ENCODE measurements at regions not wholly inside any gene's neighbourhood (a gene's known extent, or its start where the extent isn't known, plus 50 kb on each side); places are given as distances from the start of the nearest gene placed in this dataset.
A peak's percentile ranks its signal among the peaks of the same experiment; 100 is the strongest.

DNA sequence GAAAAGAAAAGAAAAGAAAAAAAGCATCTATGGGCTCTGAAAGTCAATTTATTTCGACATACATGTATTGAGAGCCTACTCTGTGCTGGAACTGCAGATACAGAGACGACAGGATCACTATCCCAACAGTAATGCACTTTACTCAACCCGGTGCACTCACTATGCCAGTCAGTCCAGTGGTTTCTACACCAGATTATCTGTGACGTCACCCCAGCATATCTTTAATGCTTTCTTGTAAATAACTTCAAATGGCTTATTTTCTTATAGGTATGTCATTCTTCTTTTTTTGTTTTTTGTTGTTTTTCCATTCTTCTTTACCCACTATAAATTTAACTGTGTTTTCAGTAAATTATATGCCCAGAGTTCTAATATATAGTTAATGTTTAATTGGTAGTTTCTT is 800.0 kb upstream of the FANCL start:
- TF ChIP-seq JUND (IDR thresholded peaks at IDR 0.05; ENCODE audit: low read depth) = no peak
- no peak for DNase-seq (ENCODE audit: low read depth in 1 of 2, low spot score in 1 of 2)
- in situ Hi-C loops (cut with HindIII; ENCODE audit: low pct_unique_long_range_greater_than_20kb, low sequenced_read_pairs) = no loop called here

DNA sequence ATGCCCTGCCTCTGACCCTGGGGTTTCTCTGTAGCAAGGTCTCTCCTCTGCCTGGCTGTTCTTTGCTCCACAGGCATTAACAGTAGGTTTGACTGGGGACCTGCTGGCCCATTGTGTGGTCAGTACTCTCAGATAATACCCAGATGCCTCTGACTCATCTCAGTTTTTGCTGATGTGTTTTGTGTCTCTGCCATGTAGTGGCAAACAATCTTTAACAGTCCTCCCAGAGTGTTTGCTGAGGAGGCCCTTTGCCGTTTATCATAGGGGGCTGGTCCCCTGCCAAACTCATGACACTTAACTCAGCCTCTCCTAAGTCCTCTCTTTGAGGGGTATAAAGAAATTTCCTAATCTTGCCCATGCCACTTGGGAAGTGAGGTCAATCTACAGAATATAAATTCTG is 793.7 kb upstream of the FANCL start:
- in situ Hi-C loops (cut with HindIII; ENCODE audit: low pct_unique_long_range_greater_than_20kb, low sequenced_read_pairs) = no loop called here
- no peak for TF ChIP-seq JUND (IDR thresholded peaks at IDR 0.05; ENCODE audit: low read depth)
- DNase-seq (ENCODE audit: low read depth in 1 of 2, low spot score in 1 of 2) = no peak

DNA sequence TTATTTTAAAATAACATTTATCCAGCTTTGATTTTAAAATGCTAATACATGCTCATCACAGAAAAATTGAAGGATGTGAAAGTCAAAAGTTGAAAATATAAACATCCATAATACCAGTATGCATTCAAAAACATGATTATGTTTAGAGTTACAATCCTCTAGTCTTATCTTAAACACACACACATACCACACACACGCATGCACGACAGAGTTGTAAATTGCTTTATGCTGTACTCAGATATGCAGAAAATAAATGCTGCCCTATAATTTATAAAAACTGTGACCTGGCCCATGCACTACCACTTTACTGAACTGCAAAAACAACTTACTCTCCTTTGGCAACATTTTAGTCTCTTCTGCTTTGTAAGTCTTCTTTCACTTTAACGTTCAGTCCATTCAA is 793.0 kb upstream of the FANCL start:
- in situ Hi-C loops (cut with HindIII; ENCODE audit: low pct_unique_long_range_greater_than_20kb, low sequenced_read_pairs) = no loop called here
- no peak for DNase-seq (ENCODE audit: low read depth in 1 of 2, low spot score in 1 of 2)
- TF ChIP-seq JUND (IDR thresholded peaks at IDR 0.05; ENCODE audit: low read depth) = no peak

DNA sequence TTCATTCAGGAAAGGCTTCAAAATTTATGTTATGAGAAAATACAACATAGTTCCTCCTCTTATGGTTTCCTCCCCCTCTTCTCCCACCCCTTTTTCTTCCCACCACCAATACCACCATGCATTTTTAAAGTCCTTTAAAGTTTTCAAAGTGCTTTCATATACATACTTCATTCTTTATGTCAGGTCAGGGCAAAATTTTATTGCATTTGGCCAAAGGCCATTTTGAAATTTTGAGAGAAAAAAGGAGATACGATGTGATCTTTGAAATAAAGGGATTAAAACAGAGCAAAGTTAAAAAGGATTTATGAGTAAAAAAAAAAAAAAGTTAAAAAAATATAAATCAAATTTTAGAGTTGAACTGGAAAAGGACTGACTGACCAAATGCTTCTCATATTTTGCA is 792.5 kb upstream of the FANCL start:
- in situ Hi-C loops (cut with HindIII; ENCODE audit: low pct_unique_long_range_greater_than_20kb, low sequenced_read_pairs) = no loop called here
- no peak for DNase-seq (ENCODE audit: low read depth in 1 of 2, low spot score in 1 of 2)
- TF ChIP-seq JUND (IDR thresholded peaks at IDR 0.05; ENCODE audit: low read depth) = no peak

DNA sequence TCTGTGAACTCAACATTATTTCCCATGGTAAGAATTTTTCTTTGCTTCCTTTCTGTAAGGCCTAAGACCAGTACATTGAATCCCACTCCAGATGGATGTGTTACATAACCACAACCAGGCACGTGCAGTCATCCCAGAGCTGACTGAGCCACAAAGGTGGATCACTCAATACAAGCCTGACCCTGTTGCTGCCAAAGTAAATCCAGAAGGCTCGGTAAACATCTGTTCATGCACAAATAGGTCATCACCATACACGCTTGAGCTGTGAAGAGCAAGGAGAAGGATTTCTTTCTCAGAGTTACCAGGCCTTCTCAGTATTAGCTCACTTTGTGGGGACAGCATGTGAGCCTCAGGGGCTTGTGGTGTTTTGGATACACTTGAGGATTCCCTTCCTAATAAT is 791.4 kb upstream of the FANCL start:
- no peak for DNase-seq (ENCODE audit: low read depth in 1 of 2, low spot score in 1 of 2)
- no peak for TF ChIP-seq JUND (IDR thresholded peaks at IDR 0.05; ENCODE audit: low read depth)
- in situ Hi-C loops (cut with HindIII; ENCODE audit: low pct_unique_long_range_greater_than_20kb, low sequenced_read_pairs) = no loop called here

DNA sequence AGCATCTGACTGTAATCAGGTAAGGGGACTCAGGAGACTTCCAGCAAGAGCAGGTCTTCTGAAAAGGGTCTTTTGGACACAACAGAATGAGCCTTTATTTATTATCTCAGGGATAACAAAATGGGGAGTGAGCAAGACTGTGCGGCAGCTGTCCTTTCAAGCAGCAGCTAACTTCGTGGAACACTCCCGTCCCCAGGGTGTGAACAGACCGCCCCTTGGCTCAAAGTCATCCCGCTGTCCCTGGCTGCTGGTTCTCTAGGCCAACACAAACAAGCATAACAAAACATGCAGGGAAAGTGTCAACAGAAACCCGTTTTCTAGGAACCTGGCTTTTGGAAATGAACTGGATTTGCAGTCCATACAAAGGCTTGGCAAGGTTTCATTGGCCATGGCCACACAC is 787.9 kb upstream of the FANCL start:
- peak in 1 of 2 experiments; percentile 36 for DNase-seq (ENCODE audit: low read depth in 1 of 2, low spot score in 1 of 2)
- no peak for TF ChIP-seq JUND (IDR thresholded peaks at IDR 0.05; ENCODE audit: low read depth)
- in situ Hi-C loops (cut with HindIII; ENCODE audit: low pct_unique_long_range_greater_than_20kb, low sequenced_read_pairs) = no loop called here

DNA sequence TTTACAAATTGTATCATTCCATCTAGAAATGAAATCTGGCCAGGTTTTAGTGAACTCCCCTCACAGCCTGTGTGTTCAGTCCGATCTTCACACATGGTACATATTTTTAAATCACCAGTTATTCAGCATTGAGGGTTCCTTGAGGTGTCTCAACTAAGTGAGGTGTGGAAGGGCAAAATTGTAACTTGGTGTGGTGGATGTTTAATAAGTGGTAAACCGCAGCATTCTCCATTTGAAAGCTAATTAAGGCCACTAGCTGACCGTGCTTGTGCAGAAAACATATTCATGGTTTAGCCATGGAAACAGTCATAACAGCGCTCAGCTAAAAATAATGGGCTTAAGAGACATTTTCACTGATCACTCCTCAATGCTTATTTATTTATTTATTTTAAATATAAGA is 786.2 kb upstream of the FANCL start:
- DNase-seq (ENCODE audit: low read depth in 1 of 2, low spot score in 1 of 2) = no peak
- no peak for TF ChIP-seq JUND (IDR thresholded peaks at IDR 0.05; ENCODE audit: low read depth)
- in situ Hi-C loops (cut with HindIII; ENCODE audit: low pct_unique_long_range_greater_than_20kb, low sequenced_read_pairs) = no loop called here

DNA sequence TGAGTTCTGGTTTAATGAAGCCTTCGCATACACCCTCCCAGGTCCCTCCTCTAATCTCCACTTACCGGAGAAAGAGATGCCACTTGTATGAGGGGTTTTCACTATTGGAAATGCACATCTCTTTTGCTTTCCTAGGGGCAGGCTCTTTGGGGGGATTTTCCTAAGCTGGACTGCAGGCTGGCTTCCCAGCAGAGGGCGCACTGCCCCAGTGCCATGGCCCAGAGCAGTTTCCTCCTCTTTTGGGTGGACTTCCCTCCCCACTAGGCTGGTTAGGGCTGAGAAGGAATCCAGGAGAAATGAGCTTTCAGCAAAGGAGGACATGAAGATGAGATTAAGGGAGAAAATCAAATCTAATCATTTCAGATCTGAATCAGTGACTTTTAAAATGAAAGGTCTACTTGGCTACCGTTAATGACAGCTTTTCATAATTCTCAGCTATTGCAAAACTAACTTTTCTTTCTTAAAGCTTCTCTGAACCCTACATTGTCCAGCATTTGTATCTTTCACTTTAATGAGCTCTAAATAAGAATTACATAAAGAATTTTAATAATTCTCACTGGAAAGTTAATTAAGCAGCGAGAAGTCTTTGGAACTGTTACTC is 784.1 kb upstream of the FANCL start:
- in situ Hi-C loops (cut with HindIII; ENCODE audit: low pct_unique_long_range_greater_than_20kb, low sequenced_read_pairs) = no loop called here
- no peak for TF ChIP-seq JUND (IDR thresholded peaks at IDR 0.05; ENCODE audit: low read depth)
- peak in 1 of 2 experiments; percentile 18 for DNase-seq (ENCODE audit: low read depth in 1 of 2, low spot score in 1 of 2)

DNA sequence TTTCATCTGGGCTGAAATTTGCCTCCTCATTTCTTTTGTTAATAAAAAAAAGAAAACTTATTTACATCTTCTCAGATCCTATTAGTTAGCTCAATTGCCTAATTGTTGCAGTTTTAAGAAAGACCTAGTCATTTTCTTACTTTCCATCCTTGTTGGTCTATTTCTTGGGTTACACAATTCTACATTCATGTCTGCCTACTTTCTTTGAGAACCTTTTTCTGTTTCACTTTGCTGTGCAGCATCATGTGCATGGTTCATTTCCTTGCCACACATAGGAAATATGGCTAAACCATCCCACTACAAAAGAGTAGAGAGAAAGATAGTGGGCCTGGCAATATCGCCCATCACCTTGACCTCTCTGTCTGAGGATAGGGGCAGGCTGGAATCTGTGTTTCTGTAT is 780.7 kb upstream of the FANCL start:
- no peak for DNase-seq (ENCODE audit: low read depth in 1 of 2, low spot score in 1 of 2)
- TF ChIP-seq JUND (IDR thresholded peaks at IDR 0.05; ENCODE audit: low read depth) = no peak
- in situ Hi-C loops (cut with HindIII; ENCODE audit: low pct_unique_long_range_greater_than_20kb, low sequenced_read_pairs) = no loop called here

DNA sequence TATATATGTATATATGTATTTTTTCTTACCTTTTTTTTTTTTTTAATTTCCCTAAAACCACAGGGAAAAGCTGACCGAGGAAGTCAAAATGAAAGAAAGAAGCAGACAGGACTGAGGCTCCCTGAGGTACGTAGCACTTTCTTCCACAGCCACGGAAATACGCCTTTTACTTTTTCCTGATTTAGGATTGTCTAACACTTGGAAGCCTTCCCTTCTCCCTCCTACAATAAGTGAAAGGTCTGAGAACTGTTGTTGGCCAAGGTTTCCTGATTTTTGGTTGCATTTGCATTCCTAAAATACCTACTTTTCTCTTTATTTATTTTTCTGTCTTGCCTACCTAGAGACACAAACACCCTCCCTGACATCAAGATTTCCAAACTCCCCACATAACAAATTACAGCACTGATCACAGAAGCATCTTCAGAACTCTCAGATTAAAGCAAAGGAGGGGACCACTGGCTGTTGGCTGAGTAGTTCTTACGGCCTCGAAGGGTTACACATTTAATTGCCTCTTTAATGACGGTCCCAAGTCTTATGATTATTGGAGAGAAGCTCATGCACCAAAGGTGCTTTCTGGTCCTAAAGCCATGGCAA is 778.5 kb upstream of the FANCL start:
- in situ Hi-C loops (cut with HindIII; ENCODE audit: low pct_unique_long_range_greater_than_20kb, low sequenced_read_pairs) = no loop called here
- no peak for TF ChIP-seq JUND (IDR thresholded peaks at IDR 0.05; ENCODE audit: low read depth)
- DNase-seq (ENCODE audit: low read depth in 1 of 2, low spot score in 1 of 2) = no peak

DNA sequence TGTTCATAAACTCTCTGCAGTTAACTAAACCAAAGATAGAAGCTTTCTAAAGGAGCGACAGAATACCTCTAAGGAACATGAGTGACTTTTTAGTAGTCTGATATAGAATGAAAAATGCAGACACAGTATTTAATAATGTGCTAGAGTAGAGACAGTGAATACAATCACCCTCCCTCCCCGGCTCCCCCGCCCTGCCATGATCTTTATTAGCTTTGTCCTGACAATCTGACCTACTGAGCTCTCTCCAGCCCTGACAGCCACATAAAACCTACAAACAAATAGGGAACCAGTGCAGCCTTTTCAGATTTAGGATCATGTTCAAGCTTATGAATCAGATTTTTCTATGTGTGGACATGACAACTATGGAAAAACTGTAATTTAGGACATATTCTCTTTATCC is 777.6 kb upstream of the FANCL start:
- no peak for TF ChIP-seq JUND (IDR thresholded peaks at IDR 0.05; ENCODE audit: low read depth)
- in situ Hi-C loops (cut with HindIII; ENCODE audit: low pct_unique_long_range_greater_than_20kb, low sequenced_read_pairs) = no loop called here
- DNase-seq (ENCODE audit: low read depth in 1 of 2, low spot score in 1 of 2) = no peak

DNA sequence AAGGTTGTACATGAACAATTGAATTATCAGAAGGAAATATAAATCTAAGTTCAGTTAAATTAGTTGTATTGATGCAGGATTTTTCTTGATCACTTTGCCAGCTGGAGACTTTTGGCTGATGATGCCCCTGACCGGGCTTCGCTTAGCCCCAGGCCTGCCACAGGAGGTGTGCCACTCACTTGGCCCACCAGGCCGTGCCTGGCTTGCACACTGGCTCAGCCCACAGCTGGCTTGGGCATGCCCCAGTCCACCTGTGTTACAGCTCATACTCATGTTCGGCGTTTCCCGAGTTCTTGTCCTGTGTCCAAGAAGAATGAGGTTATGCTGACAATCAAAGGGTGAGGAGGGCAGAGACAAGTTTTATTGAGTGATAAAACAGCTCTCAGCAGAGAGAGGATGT is 773.9 kb upstream of the FANCL start:
- in situ Hi-C loops (cut with HindIII; ENCODE audit: low pct_unique_long_range_greater_than_20kb, low sequenced_read_pairs) = no loop called here
- TF ChIP-seq JUND (IDR thresholded peaks at IDR 0.05; ENCODE audit: low read depth) = no peak
- DNase-seq (ENCODE audit: low read depth in 1 of 2, low spot score in 1 of 2) = no peak

DNA sequence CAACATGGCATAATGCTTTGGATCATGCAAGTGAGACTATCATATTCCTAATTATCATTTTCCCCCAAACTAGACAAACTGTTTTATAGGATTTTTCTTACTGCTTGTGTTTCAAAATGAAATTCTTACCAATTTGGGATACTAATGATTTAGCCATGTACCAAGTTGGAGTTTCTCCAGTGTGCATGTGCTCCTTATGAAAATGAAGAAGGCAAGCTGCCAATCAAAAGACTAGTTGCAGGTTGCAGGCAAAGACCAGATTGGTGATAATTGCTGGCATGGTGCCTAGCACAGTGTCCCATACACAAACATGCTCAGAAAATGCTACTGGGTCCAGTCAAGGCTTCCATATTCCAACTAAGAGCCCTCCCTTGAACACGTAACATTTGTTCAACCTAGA is 771.8 kb upstream of the FANCL start:
- DNase-seq (ENCODE audit: low read depth in 1 of 2, low spot score in 1 of 2) = no peak
- in situ Hi-C loops (cut with HindIII; ENCODE audit: low pct_unique_long_range_greater_than_20kb, low sequenced_read_pairs) = no loop called here
- no peak for TF ChIP-seq JUND (IDR thresholded peaks at IDR 0.05; ENCODE audit: low read depth)

DNA sequence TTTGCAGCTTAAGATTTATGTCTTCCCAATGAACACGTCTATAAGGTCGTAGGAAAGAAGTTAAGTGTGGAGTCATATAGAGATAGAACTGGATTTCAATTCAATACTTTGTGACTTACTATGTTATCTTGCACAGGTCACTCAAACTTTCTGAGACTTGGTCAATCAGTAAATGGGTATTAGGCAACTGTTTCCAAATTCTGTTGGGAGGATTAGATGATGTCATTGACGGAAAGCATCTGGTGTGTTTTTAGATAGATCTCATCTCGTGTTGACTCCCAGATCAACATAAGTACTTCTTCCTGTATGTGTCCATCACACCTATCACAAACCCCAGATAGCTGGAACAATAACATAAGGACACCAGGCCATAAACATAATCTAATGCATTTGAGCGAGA is 771.1 kb upstream of the FANCL start:
- no peak for TF ChIP-seq JUND (IDR thresholded peaks at IDR 0.05; ENCODE audit: low read depth)
- no peak for DNase-seq (ENCODE audit: low read depth in 1 of 2, low spot score in 1 of 2)
- in situ Hi-C loops (cut with HindIII; ENCODE audit: low pct_unique_long_range_greater_than_20kb, low sequenced_read_pairs) = no loop called here
